COR-L47 (cell line): ENCODE measurements at regions not wholly inside any gene's neighbourhood (a gene's known extent, or its start where the extent isn't known, plus 50 kb on each side); places are given as distances from the start of the nearest gene placed in this dataset.
"Not testable (repeated sequence)": the region's sequence is repeated elsewhere in the genome, so short reads cannot be mapped to it uniquely, and the experiment has no call there.

Experiments used
- DNase-seq: peaks from one replicate; lab custom pipeline; 2025; lab: John Stamatoyannopoulos, UW

DNA sequence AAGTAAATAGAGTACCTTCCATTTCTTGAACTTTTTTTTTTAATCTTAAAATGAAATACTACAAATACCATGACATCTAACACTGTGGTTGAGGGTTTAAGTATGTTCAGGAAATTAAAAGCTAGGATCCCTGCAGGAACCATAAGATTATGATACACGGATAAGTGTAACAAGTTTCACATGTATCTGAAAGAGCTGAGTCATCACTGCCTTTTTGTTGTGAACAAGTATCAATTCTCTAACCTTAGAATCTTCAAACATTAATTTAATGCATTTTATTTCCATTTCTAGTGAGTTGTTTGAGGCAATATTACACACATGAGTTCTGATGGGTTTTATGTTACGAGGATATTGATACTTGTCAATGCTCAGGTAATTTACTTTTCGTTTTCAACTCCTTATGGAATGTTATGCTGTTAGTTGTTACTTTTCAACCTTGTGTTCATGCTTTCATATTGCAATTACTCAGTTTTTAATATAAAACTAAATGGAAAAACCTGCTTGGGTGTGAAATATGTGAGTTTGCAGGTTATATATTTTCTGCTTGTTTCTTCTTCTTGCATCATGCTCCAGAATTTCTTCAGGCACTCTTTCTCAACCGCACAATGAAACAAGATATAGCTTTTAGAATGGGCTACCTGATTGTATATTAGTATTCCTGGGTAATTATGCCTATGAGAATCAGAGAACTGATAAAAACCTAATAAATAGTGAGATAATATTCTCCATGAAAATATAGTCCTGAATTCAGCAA, 361.3 kb upstream of the MTNR1B start:
- no peak for DNase-seq

DNA sequence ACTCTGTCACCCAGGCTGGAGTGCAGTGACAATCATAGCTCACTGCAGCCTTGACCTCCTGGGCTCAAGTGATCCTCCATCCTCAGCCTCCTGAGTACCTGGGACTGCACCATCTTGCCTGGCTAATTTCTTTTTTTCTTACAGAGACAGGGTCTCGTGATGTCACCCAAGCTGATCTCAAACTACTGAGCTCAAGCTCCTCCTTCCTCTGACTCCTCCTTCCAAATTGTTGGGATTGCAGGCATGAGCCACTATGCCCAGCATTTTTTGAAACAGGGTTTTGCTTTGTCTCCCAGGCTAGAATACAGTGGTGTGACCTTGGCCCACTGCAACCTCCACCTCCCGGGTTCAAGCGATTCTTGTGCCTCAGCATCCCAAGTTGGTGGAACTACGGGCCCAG, 358.3 kb upstream of the MTNR1B start:
- DNase-seq: no peak

DNA sequence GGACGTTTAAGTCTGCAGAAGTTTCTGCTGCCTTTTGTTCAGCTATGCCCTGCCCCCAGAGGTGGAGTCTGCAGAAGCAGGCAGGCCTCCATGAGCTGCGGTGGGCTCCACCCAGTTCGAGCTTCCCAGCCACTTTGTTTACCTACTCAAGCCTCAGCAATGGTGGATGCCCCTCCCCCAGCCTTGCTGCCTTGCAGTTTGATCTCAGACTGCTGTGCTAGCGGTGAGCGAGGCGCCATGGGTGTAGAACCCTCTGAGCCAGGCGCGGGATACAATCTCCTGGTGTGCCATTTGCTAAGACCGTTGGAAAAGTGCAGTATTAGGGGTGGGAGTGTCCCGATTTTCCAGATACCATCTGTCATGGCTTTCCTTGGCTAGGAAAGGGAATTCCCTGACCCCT, 351.4 kb upstream of the MTNR1B start:
- not testable (repeated sequence) for DNase-seq

GRCh38 chr11:92623055-92623454, 346.4 kb upstream of the MTNR1B start:
- no peak for DNase-seq

DNA sequence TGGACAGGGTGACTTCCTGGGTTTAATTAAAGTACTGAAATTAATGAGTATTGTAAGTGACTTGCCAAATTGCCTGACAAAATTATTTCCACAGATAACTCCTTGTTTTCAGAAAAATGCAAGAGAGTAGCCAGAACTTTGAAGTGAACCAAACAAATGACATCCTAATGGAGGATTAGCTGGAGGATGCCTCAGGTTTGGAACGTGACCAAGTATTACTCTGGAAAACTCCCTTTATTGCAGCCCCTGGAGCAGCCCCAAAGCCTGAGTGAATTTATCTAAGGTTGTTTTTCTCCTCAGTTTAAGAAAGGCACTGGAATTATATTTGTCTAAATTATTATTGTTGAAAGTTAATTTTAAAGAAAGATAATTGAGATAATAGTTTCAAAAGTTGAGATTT, 343.6 kb upstream of the MTNR1B start:
- no peak for DNase-seq

DNA sequence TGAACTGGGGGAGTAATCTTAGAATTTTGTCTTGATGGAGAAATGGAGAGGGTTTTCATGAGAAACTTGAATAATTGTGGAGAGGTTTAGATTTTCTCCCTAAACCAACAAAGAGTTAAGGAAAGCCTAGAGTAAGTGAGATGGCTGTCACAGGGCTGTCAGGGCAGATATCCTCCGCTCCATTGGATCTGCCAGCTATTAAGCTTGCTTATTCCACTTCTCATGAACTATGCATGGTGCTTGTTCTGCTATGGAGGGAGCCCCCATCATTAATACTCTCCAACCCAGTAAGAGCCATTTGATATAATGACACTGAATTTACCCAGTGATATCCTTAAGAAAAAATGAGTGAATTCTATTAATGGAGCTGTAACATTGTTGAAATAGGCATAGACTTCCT, 342.8 kb upstream of the MTNR1B start:
- DNase-seq: no peak

GRCh38 chr11:92627615-92628256, 341.7 kb upstream of the MTNR1B start:
- DNase-seq: no peak

DNA sequence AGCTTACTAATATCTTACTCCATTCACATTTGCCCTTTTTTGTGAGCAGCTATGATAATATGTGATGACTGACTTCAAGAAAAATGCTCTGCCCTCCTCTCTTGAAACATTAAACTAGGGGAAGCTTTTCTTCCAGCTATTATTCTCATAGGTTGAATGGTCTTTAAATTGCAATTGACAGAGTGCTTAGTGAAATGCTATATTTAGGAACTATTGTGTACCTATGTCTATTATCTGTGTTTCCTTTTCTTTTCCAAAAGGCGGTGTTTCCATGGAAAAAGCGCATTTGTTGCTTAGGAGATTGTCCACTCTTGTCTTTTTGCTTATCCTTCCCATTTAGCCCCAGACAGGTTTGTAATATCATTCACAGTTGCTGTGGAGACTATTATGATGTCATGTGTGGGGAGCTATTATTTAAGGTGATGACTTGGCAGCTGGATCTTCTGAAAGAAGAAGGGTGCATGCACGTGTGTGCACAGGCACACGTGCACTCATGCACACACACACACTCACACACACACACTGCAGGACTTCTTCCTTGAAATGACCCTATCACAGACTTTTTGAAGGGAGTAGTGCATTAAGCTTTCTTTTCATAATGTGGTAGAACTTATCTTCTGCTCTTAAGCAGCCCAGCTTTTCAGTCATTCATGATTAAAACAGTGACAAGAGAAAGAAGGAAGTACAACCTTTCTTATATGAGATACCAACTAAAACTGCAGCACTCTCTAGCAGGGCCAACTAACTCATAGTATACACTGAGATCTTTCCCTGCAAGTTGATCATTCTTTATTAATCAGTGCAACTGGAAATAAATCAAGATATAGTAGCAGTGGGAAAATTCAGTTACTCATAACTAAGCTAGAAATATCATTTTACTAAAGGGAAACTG, 340.8 kb upstream of the MTNR1B start:
- peak; percentile 79 for DNase-seq

- no peak for DNase-seq
Measured at GRCh38 chr11:92632495-92632894, 337.0 kb upstream of the MTNR1B start.

DNA sequence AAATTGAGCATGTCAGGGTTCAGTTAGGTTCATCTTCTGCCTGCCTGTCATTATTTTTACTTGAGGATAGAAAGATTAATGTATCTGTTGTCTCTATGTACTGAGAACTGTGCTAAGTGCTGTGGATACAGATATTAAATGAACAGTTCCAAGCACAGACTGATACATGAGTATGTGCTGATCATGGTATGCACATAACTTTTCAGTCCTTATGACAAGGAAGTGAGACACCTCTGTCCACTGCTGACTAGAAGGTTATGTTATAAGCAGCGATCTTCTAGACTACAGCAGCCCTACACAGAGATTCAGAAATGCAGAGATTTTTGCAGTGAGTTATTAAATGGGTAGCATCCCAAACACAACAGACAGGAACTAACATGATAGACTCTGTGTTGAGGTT, 335.6 kb upstream of the MTNR1B start:
- DNase-seq: no peak

- no peak for DNase-seq
Measured at GRCh38 chr11:92636543-92637188, 332.8 kb upstream of the MTNR1B start.

- no peak for DNase-seq
Measured at GRCh38 chr11:92638678-92639077, 330.8 kb upstream of the MTNR1B start.

DNA sequence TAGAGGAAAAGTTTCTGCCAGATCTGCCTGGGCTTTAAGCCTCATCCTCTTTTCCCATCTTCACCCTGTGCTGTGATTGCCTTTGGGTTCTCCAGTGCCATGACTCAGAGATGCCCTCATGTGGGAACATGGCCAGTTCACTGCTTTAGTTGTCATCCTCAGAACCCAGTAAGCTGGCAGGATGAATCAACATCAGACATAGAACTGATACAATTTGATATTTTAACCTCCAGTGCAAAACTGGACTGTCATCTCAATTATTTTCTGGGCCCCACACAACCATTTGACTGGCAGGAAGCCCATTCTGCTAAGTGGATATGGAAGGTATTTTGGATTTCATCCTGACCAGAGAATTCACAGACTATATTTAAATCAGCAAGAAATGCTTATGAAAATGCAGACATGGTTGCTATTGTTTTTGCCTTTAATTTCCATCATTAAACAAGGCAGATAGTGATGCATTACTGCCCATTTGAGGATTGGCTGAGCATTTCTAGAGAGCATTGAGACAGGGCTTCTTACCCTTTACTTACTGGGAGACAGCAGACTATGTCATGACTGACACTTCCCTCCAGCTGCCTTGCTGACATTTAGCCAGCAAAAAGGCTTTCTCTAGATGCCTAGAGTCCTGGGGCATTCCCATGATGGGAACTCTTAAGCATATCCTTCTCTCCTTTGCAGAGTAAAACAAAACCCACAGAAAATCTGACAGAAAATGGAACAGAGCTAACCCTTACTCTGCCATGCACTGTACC, 327.1 kb upstream of the MTNR1B start:
- no peak for DNase-seq

GRCh38 chr11:92643827-92644226, 325.6 kb upstream of the MTNR1B start:
- no peak for DNase-seq

GRCh38 chr11:92644595-92645445, 324.6 kb upstream of the MTNR1B start:
- DNase-seq: peak; percentile 57

DNA sequence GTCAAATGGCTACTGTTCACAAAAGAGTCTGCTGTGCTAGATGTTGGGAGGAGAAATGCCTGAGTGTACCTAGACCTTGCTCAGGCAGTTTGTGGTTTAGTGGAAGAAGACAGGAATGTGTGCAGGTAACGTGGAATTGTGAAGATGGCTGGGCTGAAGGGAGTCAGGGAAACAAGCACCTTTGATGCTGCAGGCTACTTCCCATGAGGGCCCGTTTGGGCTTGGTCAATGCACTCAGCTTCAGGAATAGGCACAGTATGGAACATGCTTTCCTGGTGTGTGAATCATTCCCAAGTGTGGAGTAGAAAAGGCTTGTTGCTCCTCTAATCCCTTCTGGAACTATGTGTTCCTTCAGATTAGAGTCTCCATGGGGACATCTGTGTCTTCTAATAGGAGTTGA, 318.3 kb upstream of the MTNR1B start:
- no peak for DNase-seq

GRCh38 chr11:92653454-92653853, 316.0 kb upstream of the MTNR1B start:
- DNase-seq: no peak

- no peak for DNase-seq
Measured at GRCh38 chr11:92656783-92657182, 312.7 kb upstream of the MTNR1B start.

GRCh38 chr11:92657226-92657625, 312.2 kb upstream of the MTNR1B start:
- DNase-seq: peak; percentile 81

DNA sequence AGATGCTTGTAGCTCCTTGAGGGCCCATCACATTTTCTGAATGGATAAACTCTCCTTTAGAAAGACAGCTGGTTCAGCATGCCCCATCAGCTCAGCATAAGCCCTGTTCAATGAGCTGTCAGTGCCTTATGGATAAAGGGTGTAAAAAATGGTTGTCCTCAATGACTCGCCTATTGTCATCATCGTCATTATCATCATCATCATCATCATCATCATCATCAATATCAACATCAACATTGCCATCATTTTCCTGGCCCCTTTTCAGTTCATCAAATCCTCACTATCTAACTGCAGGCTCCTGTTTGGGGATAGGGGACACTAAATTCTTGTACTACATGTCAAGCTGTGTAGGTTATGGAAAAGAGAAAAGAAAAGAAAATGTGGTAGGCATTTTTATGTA, 310.7 kb upstream of the MTNR1B start:
- DNase-seq: no peak

DNA sequence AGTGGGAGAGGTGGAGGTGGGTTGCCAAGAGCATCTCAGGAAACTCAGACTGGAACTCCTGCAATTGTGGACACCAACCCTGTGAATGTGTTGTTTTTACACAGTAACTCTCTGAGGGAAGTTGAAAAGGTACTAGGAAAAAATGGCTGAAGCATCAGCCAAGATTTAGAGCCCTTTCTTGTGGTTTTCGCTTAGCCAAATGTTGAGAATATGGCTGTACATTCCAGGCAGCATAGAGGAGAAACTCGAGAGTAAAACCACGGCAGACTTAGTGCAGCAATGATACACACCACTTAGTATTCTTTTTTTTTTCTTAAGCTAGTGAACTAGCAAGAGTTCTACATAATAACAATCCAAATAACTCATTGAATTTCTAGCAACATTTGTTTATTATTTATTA, 309.7 kb upstream of the MTNR1B start:
- no peak for DNase-seq
